Activated effector memory CD4-positive, alpha-beta T cell treated with Interleukin-2 at 50 U/mL for 16 hours (primary cell): ENCODE measurements at regions not wholly inside any gene's neighbourhood (a gene's known extent, or its start where the extent isn't known, plus 50 kb on each side); places are given as distances from the start of the nearest gene placed in this dataset.
"Not testable (repeated sequence)": the region's sequence is repeated elsewhere in the genome, so short reads cannot be mapped to it uniquely, and the experiment has no call there.

ENCODE experiments used
- DNase-seq: peaks from one replicate; pipeline ENCODE4 v3.0.0-alpha.2; 2020

- no peak for DNase-seq
Measured at GRCh38 chr4:81375745-81376144, 96.0 kb downstream of the RASGEF1B start.

GRCh38 chr4:81369886-81370285 lies 101.8 kb downstream of the RASGEF1B start:
- no peak for DNase-seq

- no peak for DNase-seq
Measured at GRCh38 chr4:81366779-81367178, 104.9 kb downstream of the RASGEF1B start.

GRCh38 chr4:81360737-81361136 lies 111.0 kb downstream of the RASGEF1B start:
- no peak for DNase-seq

- no peak for DNase-seq
Measured at GRCh38 chr4:81359207-81359606, 112.5 kb downstream of the RASGEF1B start.

- DNase-seq = no peak
Measured at GRCh38 chr4:81358154-81358553, 113.6 kb downstream of the RASGEF1B start.

GRCh38 chr4:81356621-81357020 lies 115.1 kb downstream of the RASGEF1B start:
- no peak for DNase-seq

GRCh38 chr4:81355136-81355535 lies 116.6 kb downstream of the RASGEF1B start:
- no peak for DNase-seq

GRCh38 chr4:81353861-81354260 lies 117.8 kb downstream of the RASGEF1B start:
- no peak for DNase-seq

GRCh38 chr4:81352446-81352835 lies 119.3 kb downstream of the RASGEF1B start:
- DNase-seq = no peak

- peak; percentile 18 for DNase-seq
Measured at GRCh38 chr4:81351654-81352445, 119.9 kb downstream of the RASGEF1B start.

GRCh38 chr4:81350040-81350439 lies 121.7 kb downstream of the RASGEF1B start:
- DNase-seq = no peak

GRCh38 chr4:81348778-81349094 lies 123.0 kb downstream of the RASGEF1B start:
- DNase-seq = no peak

- DNase-seq = no peak
Measured at GRCh38 chr4:81348086-81348777, 123.5 kb downstream of the RASGEF1B start.

- DNase-seq = no peak
Measured at GRCh38 chr4:81346719-81347118, 125.0 kb downstream of the RASGEF1B start.

- no peak for DNase-seq
Measured at GRCh38 chr4:81343536-81343935, 128.2 kb downstream of the RASGEF1B start.

GRCh38 chr4:81343046-81343445 lies 128.0 kb upstream of the PRKG2 start:
- no peak for DNase-seq

- no peak for DNase-seq
Measured at GRCh38 chr4:81337211-81337610, 122.2 kb upstream of the PRKG2 start.

GRCh38 chr4:81335122-81335912 lies 120.3 kb upstream of the PRKG2 start:
- DNase-seq = no peak

- DNase-seq = no peak
Measured at GRCh38 chr4:81330018-81330417, 115.0 kb upstream of the PRKG2 start.

GRCh38 chr4:81326581-81326980 lies 111.6 kb upstream of the PRKG2 start:
- DNase-seq = no peak

GRCh38 chr4:81324594-81324993 lies 109.6 kb upstream of the PRKG2 start:
- DNase-seq = not testable (repeated sequence)

- no peak for DNase-seq
Measured at GRCh38 chr4:81319657-81320056, 104.6 kb upstream of the PRKG2 start.
